Colon (tissue), 2 donors: ENCODE measurements at regions not wholly inside any gene's neighbourhood (a gene's known extent, or its start where the extent isn't known, plus 50 kb on each side); places are given as distances from the start of the nearest gene placed in this dataset.
A peak's percentile ranks its signal among the peaks of the same experiment; 100 is the strongest.

Source experiments
- FAIRE-seq: peaks from 2 replicates; lab custom pipeline; 2012; peaks lifted over from hg19 to GRCh38; lab: Jason Lieb, UNC
- donor health status: control.
- donor health status: control.

DNA sequence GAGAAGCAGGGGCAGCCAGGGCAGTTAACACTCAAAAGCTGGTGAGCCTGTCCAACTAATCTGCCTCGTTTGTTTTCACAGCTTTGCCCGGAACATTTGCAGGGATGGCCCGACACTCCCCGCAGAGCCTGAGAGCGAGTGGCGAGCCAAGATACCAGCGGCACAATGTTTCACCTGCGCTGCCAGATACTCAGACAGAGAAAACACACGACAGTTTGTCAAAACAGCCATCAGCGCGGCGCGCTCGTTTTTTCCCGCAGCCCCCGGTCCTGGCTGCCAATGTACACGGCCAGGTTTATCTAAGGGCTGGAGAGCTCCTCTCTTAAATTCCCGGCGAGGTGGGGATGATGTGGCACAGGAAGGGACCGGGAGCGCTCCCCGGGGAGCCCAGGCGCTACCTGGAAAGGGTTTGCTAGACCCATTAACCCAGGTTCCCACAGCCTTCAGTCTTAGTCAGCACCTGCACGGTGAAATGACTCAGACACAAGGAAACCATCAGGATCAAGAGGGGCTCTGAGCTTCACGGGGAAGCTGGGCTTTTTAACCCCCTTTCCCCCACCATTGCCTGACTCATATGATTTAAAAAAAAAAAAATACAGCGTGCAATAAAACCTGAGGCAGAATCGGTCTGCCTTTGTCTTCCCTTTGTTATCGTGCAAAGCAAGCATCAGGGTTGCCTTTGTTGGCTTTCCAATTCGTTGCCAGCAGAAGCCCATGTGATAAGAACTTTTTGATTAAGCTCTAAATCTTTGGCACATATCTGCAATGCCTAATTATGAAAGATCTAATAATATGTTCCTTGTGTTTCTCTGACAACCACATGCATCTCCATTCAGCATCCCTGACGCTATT, 186.2 kb downstream of the EFNB2 start:
- FAIRE-seq = no peak

DNA sequence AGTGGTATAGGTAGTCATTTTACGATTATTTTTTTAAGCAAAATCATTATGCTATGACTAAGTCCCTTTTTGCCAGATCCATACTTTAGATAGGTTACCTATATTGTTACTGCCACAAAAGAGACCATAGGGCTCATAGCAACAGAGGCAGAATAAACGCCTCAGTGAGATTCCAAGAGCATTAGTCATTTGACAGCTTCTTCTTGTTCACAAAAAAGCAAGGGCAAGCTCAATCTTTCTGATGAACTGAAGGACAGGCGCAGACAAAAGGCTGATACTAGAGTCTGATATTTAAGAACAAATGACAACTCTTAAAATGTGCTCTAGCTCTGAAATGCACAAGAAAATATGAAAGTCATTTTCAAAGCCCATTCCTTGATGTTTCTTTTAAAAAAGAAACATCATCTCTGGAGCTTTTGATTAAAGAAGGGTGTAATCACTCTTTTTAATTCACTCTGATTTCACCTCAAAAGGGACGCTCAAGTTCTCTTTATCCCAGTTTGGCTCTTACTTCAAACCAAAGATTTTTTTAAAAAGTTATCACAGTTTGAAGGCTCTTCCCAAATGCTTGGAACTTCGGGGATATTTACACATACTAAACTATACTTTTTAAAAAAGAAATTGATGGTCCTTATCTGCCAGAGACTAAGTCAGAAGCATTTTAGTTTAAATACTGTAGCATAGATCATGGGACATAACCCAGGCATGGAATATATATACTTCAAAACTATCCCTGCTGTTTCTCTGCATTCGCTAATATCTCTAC, 187.2 kb downstream of the EFNB2 start:
- FAIRE-seq = no peak

DNA sequence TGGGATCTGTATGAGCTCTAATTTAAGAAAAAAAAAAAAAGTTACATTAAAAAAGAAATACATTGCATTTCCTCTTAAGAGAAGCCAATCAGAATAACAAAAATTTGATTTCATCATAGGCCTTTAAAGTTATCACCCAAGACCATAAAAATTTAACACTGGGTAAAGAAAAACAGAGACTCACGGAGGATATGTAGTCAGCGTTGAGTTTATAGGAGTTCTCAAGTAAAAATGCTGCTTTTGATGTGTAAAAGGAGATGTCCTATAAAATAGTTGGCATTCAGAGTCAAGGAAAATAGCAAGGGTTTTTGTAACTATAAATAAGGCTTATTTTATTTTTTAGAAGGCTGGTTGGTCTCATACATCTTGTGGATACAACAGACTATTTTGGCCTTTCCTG, 191.1 kb downstream of the EFNB2 start:
- peak; percentile 5 for FAIRE-seq

DNA sequence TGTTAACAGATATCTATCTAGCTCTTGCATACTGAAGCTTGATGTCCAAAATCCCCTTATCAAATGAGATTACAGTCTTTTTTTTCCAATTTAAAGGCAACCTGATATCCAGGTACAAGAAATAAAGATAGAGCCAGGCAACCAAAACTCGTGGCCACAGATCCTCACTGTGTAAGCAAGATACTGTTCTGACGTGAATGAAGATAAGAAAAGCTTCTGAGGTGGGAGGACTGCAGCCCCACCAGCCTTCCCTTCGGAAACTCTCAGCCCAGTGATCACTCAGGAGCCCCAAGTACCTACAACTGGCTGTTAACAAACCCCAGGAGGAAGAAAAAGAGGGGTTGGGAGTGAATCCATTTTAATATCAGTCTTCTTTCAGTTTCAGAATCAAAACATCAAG, 191.6 kb downstream of the EFNB2 start:
- FAIRE-seq = no peak

DNA sequence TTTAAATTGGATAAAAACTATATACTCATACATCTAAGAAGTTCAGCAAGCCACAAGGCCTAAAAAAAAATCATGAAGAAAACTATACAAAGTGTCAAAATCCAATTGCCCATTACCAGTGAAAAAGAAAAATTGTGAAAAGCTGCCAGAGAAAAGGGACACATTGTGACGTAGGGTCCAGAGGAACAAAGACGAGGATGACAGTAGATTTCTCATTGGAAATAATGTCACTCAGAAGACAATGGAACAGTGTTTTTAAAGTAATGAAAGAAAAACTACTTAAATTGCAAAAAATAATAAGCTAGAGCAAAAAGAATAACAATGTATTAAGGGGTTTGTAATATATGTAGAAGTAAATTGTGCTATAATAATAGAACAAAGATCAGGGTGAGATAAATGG, 195.2 kb downstream of the EFNB2 start:
- no peak for FAIRE-seq

DNA sequence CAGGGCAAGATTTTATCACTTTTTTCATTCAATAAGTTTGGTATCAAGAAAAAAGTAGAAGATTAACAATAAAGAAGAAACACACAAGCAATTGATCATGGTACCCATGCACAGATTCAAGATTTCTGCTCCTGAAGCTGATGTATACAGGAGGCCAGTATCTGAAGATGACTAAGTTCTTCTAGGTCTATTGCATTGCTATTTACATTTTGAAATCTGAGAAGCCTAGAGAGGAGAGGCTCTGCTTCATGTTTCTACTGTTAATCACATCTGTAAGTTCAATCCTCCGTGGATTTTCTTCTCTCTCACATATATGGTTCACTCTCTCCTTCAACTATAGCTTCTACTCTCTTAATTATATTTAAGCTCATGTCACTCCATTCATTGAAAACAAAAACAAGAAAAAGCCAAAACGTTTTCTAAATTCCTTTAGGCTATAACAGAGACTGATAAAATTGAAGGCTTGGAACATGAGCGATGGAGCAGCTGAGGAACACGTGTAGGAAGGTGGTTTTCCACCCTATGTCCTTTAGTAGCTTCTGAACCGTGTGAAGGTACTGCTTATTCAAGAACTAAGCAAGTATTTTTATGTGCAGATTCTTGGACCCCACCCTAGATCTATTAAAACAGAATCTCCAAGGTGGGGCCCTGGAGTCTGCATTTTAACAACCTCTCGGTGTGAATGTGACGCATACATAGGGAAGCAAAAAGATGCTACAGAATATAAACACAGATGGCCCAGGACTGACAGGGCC, 198.2 kb downstream of the EFNB2 start:
- FAIRE-seq = no peak

DNA sequence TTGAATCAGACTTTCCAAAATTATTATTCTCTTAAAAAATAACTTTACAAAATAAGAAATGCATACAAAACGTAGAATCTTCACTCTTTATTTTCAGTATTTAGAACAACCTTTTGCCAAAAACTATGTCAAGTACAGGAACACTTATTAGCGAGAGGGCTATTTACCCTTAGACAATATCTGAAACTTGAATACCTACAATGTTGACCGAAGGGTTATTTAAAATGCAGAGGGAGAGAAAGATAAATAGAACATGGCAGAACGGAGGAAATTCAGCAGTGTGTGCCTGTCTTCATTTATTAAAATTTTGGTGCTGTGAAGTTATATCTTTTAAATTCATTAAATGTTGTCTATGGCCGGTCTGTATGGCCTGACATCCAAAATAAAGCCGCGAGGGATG, 198.8 kb downstream of the EFNB2 start:
- no peak for FAIRE-seq

DNA sequence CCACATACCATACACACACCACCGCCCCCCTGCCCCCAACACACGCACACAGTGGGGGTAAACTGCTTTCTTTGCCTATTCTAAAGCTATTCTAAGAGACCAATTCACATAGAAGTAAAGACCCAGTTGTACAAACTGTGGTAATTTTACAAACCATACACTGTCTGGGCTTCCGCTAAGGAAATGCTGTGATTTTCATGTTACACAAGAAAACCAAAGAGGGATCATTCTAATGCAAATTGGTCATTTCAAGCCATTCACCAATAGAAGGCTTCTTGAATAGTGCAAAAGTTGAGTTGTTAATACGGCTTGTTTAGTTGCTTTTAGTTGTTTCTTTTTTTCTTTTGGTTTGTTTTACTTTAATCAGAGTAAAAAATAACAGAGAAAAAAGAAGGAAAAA, 202.8 kb downstream of the EFNB2 start:
- no peak for FAIRE-seq

DNA sequence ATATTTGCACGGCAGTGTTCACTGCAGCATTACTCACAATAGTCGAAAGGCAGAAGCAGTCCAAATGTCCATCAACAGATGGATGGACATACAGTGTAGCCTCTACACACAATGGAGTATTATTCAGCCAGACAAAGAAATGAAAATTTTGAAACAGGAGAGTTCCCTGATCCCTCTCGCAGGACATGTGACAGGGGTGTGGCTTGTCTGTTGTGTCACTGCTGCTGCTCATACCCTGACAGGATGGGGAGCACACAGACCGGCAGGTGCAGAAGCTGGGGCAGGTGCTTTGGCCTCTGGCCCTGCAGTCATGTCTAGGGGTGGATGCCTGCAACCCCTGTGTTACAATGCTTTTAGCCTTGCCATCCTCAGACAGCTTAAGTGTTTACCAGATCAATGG, 204.3 kb downstream of the EFNB2 start:
- FAIRE-seq = no peak

DNA sequence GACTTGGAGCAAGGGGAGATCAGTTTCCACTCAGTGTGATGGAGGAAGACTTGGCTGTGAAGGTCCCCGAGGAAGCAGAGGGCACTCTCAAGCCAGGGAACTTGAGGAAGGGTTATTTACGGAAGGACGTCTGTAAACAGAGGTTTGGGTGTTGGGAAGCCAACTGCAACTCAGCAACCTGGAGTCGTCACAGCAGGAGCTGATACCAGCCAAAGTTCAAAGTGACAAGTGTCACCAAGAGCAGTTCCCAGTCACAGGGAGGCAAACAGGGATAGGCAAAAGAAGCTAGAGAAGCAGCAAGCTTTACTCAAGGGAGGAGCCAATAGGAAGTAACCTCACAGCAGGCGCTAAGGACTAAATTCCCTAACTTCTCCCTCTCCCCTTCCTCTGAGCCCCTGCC, 205.5 kb downstream of the EFNB2 start:
- no peak for FAIRE-seq

DNA sequence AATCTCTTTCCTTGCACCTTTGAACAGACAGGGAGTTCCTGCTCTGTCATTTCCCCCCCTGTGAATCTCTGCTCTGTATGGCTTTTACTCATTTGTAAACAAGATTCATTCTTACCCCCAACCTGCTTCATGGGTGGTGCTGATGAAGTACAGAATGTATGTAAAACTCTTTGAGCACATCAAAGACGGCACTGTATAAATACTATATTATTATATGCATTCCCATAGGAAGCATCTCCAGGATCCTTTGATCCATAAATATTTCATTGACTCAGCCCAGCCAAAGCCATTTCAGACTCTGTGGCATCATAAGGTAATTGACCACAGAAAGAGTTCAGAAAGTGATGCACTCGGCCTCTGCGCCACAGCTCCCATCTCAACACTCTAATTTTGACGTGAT, 208.7 kb downstream of the EFNB2 start:
- no peak for FAIRE-seq

DNA sequence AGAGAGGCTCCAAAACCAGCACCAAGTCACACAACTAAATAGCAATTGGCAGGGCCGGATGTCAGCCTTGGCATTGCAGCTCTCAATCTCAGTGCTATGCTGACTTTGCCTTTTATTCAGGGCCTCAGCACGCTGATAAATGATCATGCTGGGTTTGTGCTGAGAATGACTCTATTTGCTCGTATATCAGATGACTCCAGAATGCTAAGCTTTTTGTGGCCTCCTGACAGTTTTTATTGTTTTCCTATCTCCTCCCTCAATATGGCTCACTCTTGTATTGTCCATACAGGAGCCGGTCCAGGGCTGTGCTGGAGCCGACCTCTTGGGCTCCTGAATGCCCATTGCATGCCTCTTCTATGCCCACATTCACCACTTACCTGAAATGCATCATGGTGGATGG, 211.0 kb downstream of the EFNB2 start:
- FAIRE-seq = no peak

DNA sequence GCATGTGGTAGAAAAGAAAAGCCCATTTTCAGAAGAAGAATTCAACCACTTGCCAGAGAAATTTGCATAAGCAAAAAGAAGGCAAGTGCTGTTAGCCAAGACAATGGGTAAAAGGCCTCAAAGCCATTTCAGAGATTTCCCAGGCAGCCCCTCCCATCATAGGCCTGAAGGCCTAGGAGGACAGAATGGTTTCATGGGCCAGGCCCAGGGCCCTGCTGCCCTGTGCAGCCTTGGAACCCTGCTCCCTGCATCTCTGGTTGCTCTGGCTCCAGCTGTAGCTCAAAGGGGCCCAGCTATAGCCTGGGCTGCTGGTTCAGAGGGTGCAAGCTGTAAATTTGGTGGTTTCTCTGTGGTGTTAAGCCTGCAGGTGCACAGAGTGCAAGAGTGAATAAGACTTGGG, 212.8 kb downstream of the EFNB2 start:
- FAIRE-seq = no peak

DNA sequence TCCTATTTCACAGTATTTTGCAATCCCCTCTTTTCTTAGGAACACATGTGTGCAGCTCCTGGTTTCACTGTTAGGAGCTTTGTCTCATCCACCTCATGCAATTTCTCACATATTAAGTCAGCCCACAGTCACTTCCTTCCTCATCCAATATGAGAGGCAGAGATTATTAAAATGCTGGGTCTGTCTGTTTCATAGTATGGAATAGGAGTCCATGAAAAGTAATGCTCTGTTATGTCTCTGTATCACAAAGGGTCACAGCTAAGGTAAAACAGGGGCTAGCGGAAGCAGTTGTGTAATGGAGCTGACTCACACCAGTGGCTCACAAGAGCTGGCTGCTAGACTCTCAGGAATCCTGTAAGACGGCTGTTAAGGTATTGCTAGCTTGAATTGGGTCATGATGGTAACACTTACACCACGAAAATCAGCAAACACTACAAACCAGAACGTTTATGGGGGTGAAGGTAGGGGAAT, 216.5 kb downstream of the EFNB2 start:
- no peak for FAIRE-seq

DNA sequence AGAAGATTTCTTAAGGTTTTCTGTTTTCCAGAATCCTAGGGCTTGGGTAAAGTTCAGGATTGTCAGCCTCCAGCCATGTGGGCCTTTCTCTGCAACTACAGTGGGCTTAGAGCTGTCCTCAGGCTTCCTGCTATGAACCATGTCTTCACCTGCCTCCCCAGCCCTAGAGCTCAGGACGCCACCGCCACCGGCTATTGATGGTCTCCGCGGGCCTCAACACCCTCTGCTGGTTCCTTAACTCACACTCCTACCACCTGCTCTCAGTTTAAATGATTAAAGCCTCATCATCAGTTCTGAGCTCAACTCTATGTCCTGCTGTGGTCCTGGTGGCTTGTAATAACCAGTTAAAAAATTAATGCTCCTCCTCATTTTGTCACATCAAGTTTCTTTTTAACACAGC, 221.0 kb downstream of the EFNB2 start:
- no peak for FAIRE-seq

DNA sequence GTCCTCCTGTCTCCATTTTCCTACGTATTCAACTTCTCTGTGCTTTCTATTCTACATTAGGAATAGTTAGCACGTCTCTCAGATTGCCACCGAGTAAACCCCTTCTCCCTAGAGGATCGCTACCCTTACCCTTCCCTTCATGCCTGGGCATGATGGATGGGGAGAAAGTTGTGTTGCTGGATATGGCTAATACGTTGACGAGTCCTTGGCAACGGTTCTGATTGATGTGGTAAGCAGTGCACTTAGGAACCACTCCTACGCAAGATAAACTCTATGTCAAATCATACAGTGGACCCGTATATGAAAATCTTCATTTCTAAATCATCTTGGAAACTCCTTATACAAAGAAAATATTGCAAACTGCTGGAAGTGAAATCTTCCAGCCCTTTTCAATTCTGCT, 224.5 kb downstream of the EFNB2 start:
- no peak for FAIRE-seq

DNA sequence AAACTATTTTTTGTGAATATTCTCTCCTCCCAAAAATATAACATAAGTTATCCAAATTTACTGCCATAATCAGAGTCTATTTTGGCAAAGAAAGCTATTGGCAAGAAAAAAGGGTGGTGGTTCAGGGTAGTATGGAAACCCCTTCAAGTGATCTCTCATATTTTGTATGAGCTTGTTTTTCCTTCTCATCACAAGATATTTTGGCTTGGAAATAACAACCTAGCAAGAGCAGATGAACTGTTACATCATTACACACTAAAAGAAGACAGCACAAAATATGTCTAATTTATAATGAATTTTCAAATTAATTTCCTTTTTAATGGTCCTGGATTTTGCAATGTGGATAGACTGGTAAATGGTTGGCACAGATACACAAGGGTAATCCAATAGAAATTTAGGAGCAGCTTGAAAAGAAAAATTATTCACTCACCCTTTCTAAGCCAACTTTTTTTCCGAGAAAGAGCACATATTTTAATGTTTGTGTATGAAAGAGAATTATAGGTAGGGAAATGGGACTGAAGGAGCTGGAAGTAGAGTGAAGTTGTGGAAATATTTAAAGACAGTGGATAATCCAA, 225.1 kb downstream of the EFNB2 start:
- FAIRE-seq = no peak

DNA sequence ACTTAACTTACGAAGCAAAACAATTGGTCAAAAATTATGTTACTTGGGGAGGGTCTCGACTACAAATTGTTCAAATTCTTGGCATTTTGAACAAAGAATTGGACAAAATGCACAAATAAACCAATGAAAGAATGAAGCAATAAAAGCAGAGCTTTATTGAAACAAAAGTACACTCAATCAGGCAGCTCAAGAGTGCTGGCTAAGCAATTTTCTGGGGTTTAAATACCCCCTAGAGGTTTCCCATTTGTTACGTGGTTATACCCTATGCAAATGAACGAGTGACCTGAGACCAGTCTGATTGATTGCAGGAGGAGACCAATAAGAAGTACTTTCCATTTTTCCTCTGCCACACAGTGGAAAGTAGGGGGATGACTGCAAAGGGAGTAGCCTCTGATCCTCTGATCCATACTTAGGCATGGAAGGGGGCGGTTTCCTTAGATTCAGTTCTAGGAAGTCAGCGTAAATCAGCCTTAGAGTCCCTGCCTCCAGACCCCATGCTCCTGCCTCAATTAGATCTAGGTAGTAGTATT, 228.6 kb downstream of the EFNB2 start:
- FAIRE-seq = no peak

DNA sequence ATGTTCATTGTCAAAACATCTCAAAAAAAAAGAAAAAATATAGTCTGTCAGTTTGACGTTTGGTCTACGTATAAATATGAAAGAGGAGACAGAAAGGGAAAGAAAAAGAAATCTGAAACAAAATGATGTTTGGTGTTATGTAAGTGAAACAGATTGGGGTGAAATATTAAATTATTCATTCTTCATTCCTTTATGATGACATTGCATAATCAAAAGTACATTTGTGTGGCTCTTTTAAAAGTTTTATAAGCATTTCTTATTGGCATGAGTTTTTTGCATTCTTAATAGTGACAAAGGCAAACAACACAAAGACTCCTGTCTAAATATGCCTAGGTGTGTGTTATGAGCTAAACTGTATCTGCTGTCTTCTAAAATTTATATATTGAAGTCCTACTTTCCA, 232.6 kb downstream of the EFNB2 start:
- no peak for FAIRE-seq

DNA sequence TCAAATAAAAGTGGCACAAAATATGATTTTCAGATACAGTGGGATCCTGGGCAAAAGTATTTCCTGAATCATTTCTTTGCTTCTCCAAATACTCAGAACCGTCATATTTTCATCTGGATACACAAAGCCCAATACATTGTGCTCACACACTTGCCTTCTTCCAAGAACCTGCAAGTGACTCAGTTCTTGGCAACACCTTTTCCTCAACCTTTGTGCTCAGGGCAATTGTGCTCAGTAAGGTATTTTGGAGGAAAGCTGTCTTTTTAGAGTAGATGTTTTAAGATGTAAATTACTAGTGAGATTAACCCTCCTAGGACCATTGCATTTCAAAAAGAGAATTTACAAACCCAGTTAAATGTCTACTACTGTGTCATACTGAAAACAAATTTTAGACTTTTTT, 233.5 kb downstream of the EFNB2 start:
- no peak for FAIRE-seq

DNA sequence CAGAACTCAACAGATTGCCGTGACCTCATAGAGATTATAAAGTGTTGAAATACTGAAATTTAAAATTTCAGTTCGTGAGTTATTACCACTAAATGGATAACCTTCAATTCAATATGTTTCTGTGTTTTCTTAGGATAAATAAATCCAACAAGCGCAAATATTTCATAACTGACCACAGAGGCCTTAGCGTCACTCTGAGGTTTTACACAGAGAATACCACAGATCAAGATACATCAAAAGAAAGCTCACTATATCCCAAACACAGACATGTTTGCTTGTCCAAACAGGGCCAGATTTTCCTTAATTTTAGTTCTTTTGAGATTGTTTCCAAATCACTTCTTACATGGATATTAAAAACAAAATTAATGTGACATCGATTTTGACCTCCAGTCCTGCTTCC, 235.8 kb downstream of the EFNB2 start:
- no peak for FAIRE-seq

DNA sequence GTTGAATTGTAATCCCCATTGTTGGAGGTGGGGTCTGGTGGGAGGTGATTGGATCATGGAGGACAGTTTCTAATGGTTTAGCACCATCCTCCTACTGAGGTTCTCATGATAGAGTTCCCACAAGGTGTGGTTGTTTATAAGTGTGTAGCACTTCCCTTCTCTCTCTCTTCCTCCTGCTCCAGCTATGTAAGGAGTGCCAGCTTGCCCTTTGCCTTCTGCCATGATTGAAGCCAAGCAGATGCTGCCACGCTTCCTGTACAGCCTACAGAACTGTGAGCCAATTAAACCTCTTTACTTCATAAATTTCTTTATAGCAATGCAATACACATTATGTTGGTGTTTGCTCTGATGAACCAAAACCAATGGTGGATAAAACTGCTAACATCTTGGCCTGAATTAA, 238.2 kb downstream of the EFNB2 start:
- FAIRE-seq = no peak
